ENCODE measurements at regions not wholly inside any gene's neighbourhood (a gene's known extent, or its start where the extent isn't known, plus 50 kb on each side); places are given as distances from the start of the nearest gene placed in this dataset.

- no TSS peak for BruUV-seq (replicated peaks)
- ATAC-seq (no peak), DNase-seq (ENCODE audit: low read depth, low spot score) (no peak)
- ChIA-PET CTCF (no interaction called here), POLR2A (no interaction called here)
- H3K27me3 ChIP-seq (ENCODE audit: control insufficient read depth, insufficient read depth, low read length), result no peaks in the 10 kb centered on the region
- no peaks in the 10 kb centered on the region for H3K36me3 ChIP-seq (ENCODE audit: control insufficient read depth, insufficient read depth, low read length)
- H3K9me3 ChIP-seq (ENCODE audit: control insufficient read depth, insufficient read depth, low read depth, low read length), result no peaks in the 10 kb centered on the region
- H3K4me3 ChIP-seq (ENCODE audit: low read depth in 2 of 2, low read length in 2 of 2), result no peak overlapping the region
- intact Hi-C loops (cut with micrococcal nuclease; ENCODE audit: unreplicated experiment) (no loop called here), in situ Hi-C loops (cut with HindIII; ENCODE audit: low pct_unique_long_range_greater_than_20kb, low sequenced_read_pairs) (no loop called here)
- no peak for TF ChIP-seq TCF7L2 (IDR thresholded peaks at IDR 0.05; ENCODE audit: low read depth, low read length)
- TF ChIP-seq POLR2AphosphoS5 (IDR thresholded peaks at IDR 0.05; ENCODE audit: low read depth, low read length), result no peak
- no peak for TF ChIP-seq CTCF (IDR thresholded peaks at IDR 0.05)
- no peak for TF ChIP-seq SIN3A (IDR thresholded peaks at IDR 0.05; ENCODE audit: borderline replicate concordance, insufficient read depth, low read depth, low read length)
- TF ChIP-seq REST (IDR thresholded peaks at IDR 0.05; ENCODE audit: insufficient read depth in 1 of 2, low read depth in 2 of 2, low read length in 1 of 2), result no peak
- no peak overlapping the region for H3K27ac ChIP-seq (ENCODE audit: low read length)
- H3K4me1 ChIP-seq (ENCODE audit: control insufficient read depth, insufficient read depth, low read length), result no peaks in the 10 kb centered on the region
These were observed 80.3 kb upstream of the IGSF10 start for GRCh38 chr3:151541178-151541577.

GRCh38 chr3:151539599-151539998 lies 78.7 kb upstream of the IGSF10 start:
- intact Hi-C loops (cut with micrococcal nuclease; ENCODE audit: unreplicated experiment), result no loop called here
- BruUV-seq (replicated peaks), result no TSS peak
- POLR2A ChIA-PET, result no interaction called here
- CTCF ChIA-PET, result no interaction called here
- Histone ChIP-seq H3K9me3 (ENCODE audit: control insufficient read depth, insufficient read depth, low read depth, low read length) (no peaks in the 10 kb centered on the region), H3K4me3 (ENCODE audit: low read depth in 2 of 2, low read length in 2 of 2) (no peak overlapping the region), H3K36me3 (ENCODE audit: control insufficient read depth, insufficient read depth, low read length) (no peaks in the 10 kb centered on the region), H3K4me1 (ENCODE audit: control insufficient read depth, insufficient read depth, low read length) (no peaks in the 10 kb centered on the region), H3K27me3 (ENCODE audit: control insufficient read depth, insufficient read depth, low read length) (no peaks in the 10 kb centered on the region), H3K27ac (ENCODE audit: low read length) (no peak overlapping the region)
- TF ChIP-seq REST (IDR thresholded peaks at IDR 0.05; ENCODE audit: insufficient read depth in 1 of 2, low read depth in 2 of 2, low read length in 1 of 2), result no peak
- TF ChIP-seq TCF7L2 (IDR thresholded peaks at IDR 0.05; ENCODE audit: low read depth, low read length), result no peak
- no peak for TF ChIP-seq SIN3A (IDR thresholded peaks at IDR 0.05; ENCODE audit: borderline replicate concordance, insufficient read depth, low read depth, low read length)
- TF ChIP-seq CTCF (IDR thresholded peaks at IDR 0.05), result no peak
- no peak for TF ChIP-seq POLR2AphosphoS5 (IDR thresholded peaks at IDR 0.05; ENCODE audit: low read depth, low read length)
- DNase-seq (ENCODE audit: low read depth, low spot score) (no peak), ATAC-seq (no peak)
- in situ Hi-C loops (cut with HindIII; ENCODE audit: low pct_unique_long_range_greater_than_20kb, low sequenced_read_pairs), result no loop called here
